ENCODE measurements at regions not wholly inside any gene's neighbourhood (a gene's known extent, or its start where the extent isn't known, plus 50 kb on each side); places are given as distances from the start of the nearest gene placed in this dataset.

GRCh38 chr3:28066020-28066419 lies 175.4 kb upstream of the CMC1 start:
- TF ChIP-seq CTCF (conservative IDR thresholded peaks at IDR 0.05; ENCODE audit: low read depth, low read length) (no peak), EZH2 (IDR thresholded peaks at IDR 0.05; ENCODE audit: borderline replicate concordance, low read depth, low read length, poor library complexity, severe bottlenecking) (no peak)
